Skeletal muscle tissue (tissue), 3 donors: ENCODE measurements at regions not wholly inside any gene's neighbourhood (a gene's known extent, or its start where the extent isn't known, plus 50 kb on each side); places are given as distances from the start of the nearest gene placed in this dataset.

Experiments used
- H3K27ac ChIP-seq: one replicate; pipeline ENCODE4 v1.7.0; 2013; ENCODE audit warnings: mild to moderate bottlenecking, low read depth, low read length, inconsistent platforms
- H3K27me3 ChIP-seq, 3 donors: one replicate each; pipeline ENCODE4 v1.7.0; 2013; ENCODE audit warnings: low read length in 3 of 3; ENCODE audit not compliant: control insufficient read depth in 3 of 3, insufficient read depth in 3 of 3
- H3K36me3 ChIP-seq, 3 donors: one replicate each; pipeline ENCODE4 v1.7.0; 2013; ENCODE audit warnings: low read length in 3 of 3; ENCODE audit not compliant: control insufficient read depth in 3 of 3, insufficient read depth in 3 of 3
- H3K4me1 ChIP-seq, 3 donors: one replicate each; pipeline ENCODE4 v1.7.0; 2013; ENCODE audit warnings: low read length in 3 of 3, mild to moderate bottlenecking in 3 of 3; ENCODE audit not compliant: control insufficient read depth in 3 of 3, insufficient read depth in 3 of 3
- H3K4me3 ChIP-seq, 3 donors: one replicate each; pipeline ENCODE4 v1.7.0; 2013; ENCODE audit warnings: low read length in 3 of 3
- H3K9ac ChIP-seq, 3 donors: one replicate each; pipeline ENCODE4 v1.7.0; 2013; ENCODE audit warnings: low read length in 3 of 3, mild to moderate bottlenecking in 3 of 3, moderate library complexity in 2 of 3, low read depth in 1 of 3
- H3K9me3 ChIP-seq, 3 donors: one replicate each; pipeline ENCODE4 v1.7.0; 2013; ENCODE audit warnings: low read length in 3 of 3; ENCODE audit not compliant: control insufficient read depth in 3 of 3
- donor health status: Osteomylitis.

GRCh38 chr1:36620142-36620541 is 137.4 kb upstream of the CSF3R start:
- no peak overlapping the region for H3K9ac ChIP-seq
- no peaks in the 10 kb centered on the region for H3K4me1 ChIP-seq
- no peak overlapping the region for H3K27ac ChIP-seq
- H3K9me3 ChIP-seq = no peaks in the 10 kb centered on the region
- H3K36me3 ChIP-seq = no peaks in the 10 kb centered on the region
- peaks cover 23 to 27% (median 25%) of the 10 kb centered on the region in 3 donors for H3K27me3 ChIP-seq
- H3K4me3 ChIP-seq = no peak overlapping the region

- H3K4me1 ChIP-seq = no peaks in the 10 kb centered on the region
- H3K27me3 ChIP-seq = peaks cover 20 to 34% (median 26%) of the 10 kb centered on the region in 3 donors
- H3K27ac ChIP-seq = no peak overlapping the region
- no peaks in the 10 kb centered on the region for H3K36me3 ChIP-seq
- H3K4me3 ChIP-seq = no peak overlapping the region
- no peak overlapping the region for H3K9ac ChIP-seq
- H3K9me3 ChIP-seq = no peaks in the 10 kb centered on the region
Measured at GRCh38 chr1:36614991-36615390, 132.3 kb upstream of the CSF3R start.

- Histone ChIP-seq H3K4me3 (no peak overlapping the region), H3K27me3 (peaks cover 23 to 34% (median 26%) of the 10 kb centered on the region in 3 donors), H3K36me3 (no peaks in the 10 kb centered on the region), H3K27ac (no peak overlapping the region), H3K9me3 (no peaks in the 10 kb centered on the region), H3K4me1 (no peaks in the 10 kb centered on the region), H3K9ac (no peak overlapping the region)
Measured at GRCh38 chr1:36614571-36614970, 131.9 kb upstream of the CSF3R start.

- no peaks in the 10 kb centered on the region for H3K9me3 ChIP-seq
Measured at GRCh38 chr1:36613721-36614120, 131.0 kb upstream of the CSF3R start.

GRCh38 chr1:36612881-36613280 is 130.2 kb upstream of the CSF3R start:
- Histone ChIP-seq H3K4me3 (no peak overlapping the region), H3K36me3 (no peaks in the 10 kb centered on the region), H3K4me1 (no peaks in the 10 kb centered on the region), H3K27me3 (peaks cover 23 to 34% (median 27%) of the 10 kb centered on the region in 3 donors), H3K27ac (no peak overlapping the region), H3K9me3 (no peaks in the 10 kb centered on the region), H3K9ac (no peak overlapping the region)

More at GRCh38 chr1:36613721-36614120, 131.0 kb upstream of the CSF3R start:
- no peak overlapping the region for H3K27ac ChIP-seq
- H3K4me3 ChIP-seq = no peak overlapping the region
- H3K27me3 ChIP-seq = peaks cover 23 to 34% (median 26%) of the 10 kb centered on the region in 3 donors
- H3K4me1 ChIP-seq = no peaks in the 10 kb centered on the region
- H3K36me3 ChIP-seq = no peaks in the 10 kb centered on the region
- no peak overlapping the region for H3K9ac ChIP-seq

GRCh38 chr1:36612121-36612520 is 129.4 kb upstream of the CSF3R start:
- H3K4me1 ChIP-seq = no peaks in the 10 kb centered on the region
- peaks cover 23 to 32% (median 30%) of the 10 kb centered on the region in 3 donors for H3K27me3 ChIP-seq
- H3K9ac ChIP-seq = no peak overlapping the region
- no peak overlapping the region for H3K4me3 ChIP-seq
- H3K27ac ChIP-seq = no peak overlapping the region
- H3K36me3 ChIP-seq = no peaks in the 10 kb centered on the region
- H3K9me3 ChIP-seq = no peaks in the 10 kb centered on the region

GRCh38 chr1:36609241-36610027 is 126.7 kb upstream of the CSF3R start:
- Histone ChIP-seq H3K27me3 (peaks cover 26 to 33% (median 29%) of the 10 kb centered on the region in 3 donors), H3K9me3 (no peaks in the 10 kb centered on the region), H3K4me1 (no peaks in the 10 kb centered on the region), H3K9ac (no peak overlapping the region), H3K36me3 (no peaks in the 10 kb centered on the region), H3K27ac (no peak overlapping the region), H3K4me3 (no peak overlapping the region)

GRCh38 chr1:36608272-36608671 is 125.6 kb upstream of the CSF3R start:
- Histone ChIP-seq H3K4me3 (no peak overlapping the region), H3K9ac (no peak overlapping the region), H3K9me3 (no peaks in the 10 kb centered on the region), H3K27me3 (peaks cover 18 to 28% (median 25%) of the 10 kb centered on the region in 3 donors), H3K36me3 (no peaks in the 10 kb centered on the region), H3K4me1 (no peaks in the 10 kb centered on the region), H3K27ac (no peak overlapping the region)

GRCh38 chr1:36607263-36607651 is 124.5 kb upstream of the CSF3R start:
- Histone ChIP-seq H3K4me3 (no peak overlapping the region), H3K4me1 (no peaks in the 10 kb centered on the region), H3K27ac (no peak overlapping the region), H3K36me3 (no peaks in the 10 kb centered on the region), H3K27me3 (peaks cover 14 to 25% (median 18%) of the 10 kb centered on the region in 3 donors), H3K9me3 (no peaks in the 10 kb centered on the region), H3K9ac (no peak overlapping the region)

GRCh38 chr1:36606641-36607262 is 124.0 kb upstream of the CSF3R start:
- Histone ChIP-seq H3K9me3 (no peaks in the 10 kb centered on the region), H3K4me3 (no peak overlapping the region), H3K9ac (no peak overlapping the region), H3K27me3 (peaks cover 9 to 24% (median 16%) of the 10 kb centered on the region in 3 donors), H3K36me3 (no peaks in the 10 kb centered on the region), H3K27ac (no peak overlapping the region), H3K4me1 (no peaks in the 10 kb centered on the region)
